ENCODE measurements at regions not wholly inside any gene's neighbourhood (a gene's known extent, or its start where the extent isn't known, plus 50 kb on each side); places are given as distances from the start of the nearest gene placed in this dataset.

DNA sequence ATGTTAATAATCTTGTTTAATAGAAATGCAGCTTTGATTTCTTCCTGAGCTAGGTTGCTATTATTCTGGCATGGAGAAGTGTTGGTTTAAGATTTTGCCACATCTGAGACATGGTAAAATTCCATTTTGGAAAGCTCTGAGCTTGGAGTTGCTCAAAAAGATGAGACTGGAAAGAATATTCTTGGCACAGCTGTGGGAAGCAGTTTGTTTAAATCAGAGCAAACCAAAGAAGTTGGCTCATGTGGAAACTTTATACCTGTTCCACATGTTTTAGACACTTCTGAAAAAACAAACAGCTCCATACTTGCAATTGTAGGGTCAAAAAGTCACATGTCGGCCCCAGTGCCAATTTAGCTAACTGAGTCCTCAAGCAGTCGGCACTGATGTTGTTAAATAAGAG lies 116.6 kb downstream of the SLC4A3 start:
- ATAC-seq (no peak), FAIRE-seq (no peak), DNase-seq (ENCODE audit: low spot score) (no peak)
- CTCF ChIA-PET (ENCODE audit: low intra/inter-chr PET ratio, low total read pairs), result no interaction called here
- Histone ChIP-seq H3K27me3 (ENCODE audit: control insufficient read depth in 1 of 2, insufficient read depth in 2 of 2, low read length in 2 of 2) (peaks cover 0 to 41% of the 10 kb centered on the region in 2 experiments; a peak in 2 of 5 replicates), H3K4me3 (replicated peaks in 1 of 3; ENCODE audit: insufficient read depth in 1 of 3, low read depth in 2 of 3, low read length in 3 of 3) (no peak overlapping the region), H3K9ac (ENCODE audit: insufficient read depth, low read depth, low read length) (no peak overlapping the region), H4K20me1 (ENCODE audit: insufficient read depth, low read length) (no peaks in the 10 kb centered on the region), H3K36me3 (replicated peaks in 1 of 2; ENCODE audit: control insufficient read depth in 1 of 2, insufficient read depth in 2 of 2, low read length in 2 of 2) (no peaks in the 10 kb centered on the region), H3K27ac (ENCODE audit: extremely low read length, insufficient read depth, low read length) (no peak overlapping the region), H2AFZ (ENCODE audit: low read length) (no peak overlapping the region), H3K9me3 (ENCODE audit: low read length) (no peaks in the 10 kb centered on the region), H3K4me2 (ENCODE audit: low read depth, low read length) (no peak overlapping the region), H3K79me2 (ENCODE audit: insufficient read depth, low read length) (no peaks in the 10 kb centered on the region), H3K4me1 (ENCODE audit: insufficient read depth, low read length) (no peaks in the 10 kb centered on the region)
- intact Hi-C loops (cut with micrococcal nuclease; ENCODE audit: unreplicated experiment) (no loop called here), in situ Hi-C loops (cut with HindIII; ENCODE audit: extremely low pct_ligation_motif_present, low pct_unique_long_range_greater_than_20kb) (no loop called here)
- POLR2A ChIA-PET, result no interaction called here
- WGBS (ENCODE audit: low lambda C conversion rate), result 2% methylated on average over 2 of the region's 2 CpGs
- BruUV-seq (replicated peaks), result no TSS peak
- no peak for TF ChIP-seq TCF7L2 (IDR thresholded peaks at IDR 0.05; ENCODE audit: low read depth, low read length)
- no peak for TF ChIP-seq GTF3A (CRISPR knock-in tag; conservative IDR thresholded peaks at IDR 0.05)

DNA sequence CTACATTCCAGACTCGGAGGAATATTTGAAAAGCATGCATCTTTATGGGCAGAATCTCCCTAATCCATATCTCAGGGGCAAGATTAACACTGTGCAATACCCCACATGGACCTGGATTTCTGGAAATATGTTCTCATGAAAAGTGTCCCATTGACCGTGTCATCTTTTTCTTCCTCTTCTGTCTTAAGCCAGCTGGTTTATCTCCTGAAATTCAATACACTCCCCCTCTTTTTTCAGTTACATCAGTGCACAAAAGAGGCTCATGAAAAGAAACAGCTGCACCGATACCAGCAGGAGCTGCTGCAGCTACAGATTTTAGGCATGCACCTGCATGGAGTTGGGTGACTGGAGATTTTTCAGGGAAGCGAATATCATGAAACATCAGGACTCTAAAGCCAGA lies 117.2 kb downstream of the SLC4A3 start:
- Histone ChIP-seq H3K36me3 (replicated peaks in 1 of 2; ENCODE audit: control insufficient read depth in 1 of 2, insufficient read depth in 2 of 2, low read length in 2 of 2) (no peaks in the 10 kb centered on the region), H3K9me3 (ENCODE audit: low read length) (no peaks in the 10 kb centered on the region), H3K27ac (ENCODE audit: extremely low read length, insufficient read depth, low read length) (no peak overlapping the region), H3K4me3 (replicated peaks in 1 of 3; ENCODE audit: insufficient read depth in 1 of 3, low read depth in 2 of 3, low read length in 3 of 3) (no peak overlapping the region), H2AFZ (ENCODE audit: low read length) (no peak overlapping the region), H3K4me2 (ENCODE audit: low read depth, low read length) (no peak overlapping the region), H3K79me2 (ENCODE audit: insufficient read depth, low read length) (no peaks in the 10 kb centered on the region), H3K4me1 (ENCODE audit: insufficient read depth, low read length) (no peaks in the 10 kb centered on the region), H3K27me3 (ENCODE audit: control insufficient read depth in 1 of 2, insufficient read depth in 2 of 2, low read length in 2 of 2) (peaks cover 0 to 38% of the 10 kb centered on the region in 2 experiments; a peak in 2 of 5 replicates), H3K9ac (ENCODE audit: insufficient read depth, low read depth, low read length) (no peak overlapping the region), H4K20me1 (ENCODE audit: insufficient read depth, low read length) (no peaks in the 10 kb centered on the region)
- no peak for DNase-seq (ENCODE audit: low spot score)
- ChIA-PET CTCF (ENCODE audit: low intra/inter-chr PET ratio, low total read pairs) (no interaction called here), POLR2A (no interaction called here)
- in situ Hi-C loops (cut with HindIII; ENCODE audit: extremely low pct_ligation_motif_present, low pct_unique_long_range_greater_than_20kb) (no loop called here), intact Hi-C loops (cut with micrococcal nuclease; ENCODE audit: unreplicated experiment) (no loop called here)
- FAIRE-seq, result no peak
- WGBS (ENCODE audit: low lambda C conversion rate), result 6% methylated on average over 4 of the region's 4 CpGs
- no TSS peak for BruUV-seq (replicated peaks)
- ATAC-seq, result no peak
- TF ChIP-seq HNRNPUL1 (IDR thresholded peaks at IDR 0.05; ENCODE audit: low read depth, low read length) (no peak), MXD4 (CRISPR knock-in tag; IDR thresholded peaks at IDR 0.05) (no peak), ZNF333 (CRISPR knock-in tag; IDR thresholded peaks at IDR 0.05; ENCODE audit: borderline replicate concordance) (no peak)
